GM21528 (cell line): ENCODE measurements at regions not wholly inside any gene's neighbourhood (a gene's known extent, or its start where the extent isn't known, plus 50 kb on each side); places are given as distances from the start of the nearest gene placed in this dataset.

Experiments used
- ATAC-seq: cut with Tn5 transposase; IDR thresholded peaks from one replicate; pipeline ENCODE4 v1.9.1; 2021; ENCODE audit warnings: mild to moderate bottlenecking, moderate library complexity; ENCODE audit not compliant: unreplicated experiment, low FRiP score

DNA sequence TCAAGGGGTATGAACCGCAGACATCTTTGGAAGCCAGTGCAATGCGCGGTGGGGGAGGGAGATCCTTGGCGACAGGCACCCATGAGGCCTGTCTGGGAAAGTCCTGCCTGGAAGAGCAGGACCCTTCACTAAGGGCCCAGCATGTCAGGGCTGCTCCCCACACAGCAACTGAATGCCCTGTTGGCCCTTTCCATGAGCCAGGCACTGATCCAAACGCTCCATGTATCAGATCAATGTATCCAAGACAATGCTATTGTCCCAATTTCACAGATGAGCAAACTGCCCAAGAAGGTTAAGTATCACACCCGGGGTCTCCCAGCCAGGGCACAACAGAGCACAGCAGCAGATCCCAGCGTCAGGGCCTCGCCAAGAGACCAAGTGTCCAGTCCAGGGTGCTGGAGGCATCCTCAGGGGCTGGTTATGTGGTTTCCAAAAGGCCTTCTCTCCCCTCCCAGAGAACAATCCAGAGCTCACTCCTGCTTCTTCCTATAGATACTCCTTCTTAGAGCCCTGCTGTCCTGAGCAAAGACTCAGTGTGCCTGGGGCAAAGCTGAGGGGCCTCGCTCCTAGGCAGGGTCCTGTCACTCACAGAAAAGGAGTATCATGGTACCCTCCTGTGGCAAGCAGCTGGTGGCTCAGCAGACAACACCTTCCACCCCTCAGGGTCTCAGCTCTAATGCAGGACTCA, 328.0 kb downstream of the NPHP4 start:
- no peak for ATAC-seq

GRCh38 chr1:5662744-5663126, 329.5 kb downstream of the NPHP4 start:
- ATAC-seq: no peak

DNA sequence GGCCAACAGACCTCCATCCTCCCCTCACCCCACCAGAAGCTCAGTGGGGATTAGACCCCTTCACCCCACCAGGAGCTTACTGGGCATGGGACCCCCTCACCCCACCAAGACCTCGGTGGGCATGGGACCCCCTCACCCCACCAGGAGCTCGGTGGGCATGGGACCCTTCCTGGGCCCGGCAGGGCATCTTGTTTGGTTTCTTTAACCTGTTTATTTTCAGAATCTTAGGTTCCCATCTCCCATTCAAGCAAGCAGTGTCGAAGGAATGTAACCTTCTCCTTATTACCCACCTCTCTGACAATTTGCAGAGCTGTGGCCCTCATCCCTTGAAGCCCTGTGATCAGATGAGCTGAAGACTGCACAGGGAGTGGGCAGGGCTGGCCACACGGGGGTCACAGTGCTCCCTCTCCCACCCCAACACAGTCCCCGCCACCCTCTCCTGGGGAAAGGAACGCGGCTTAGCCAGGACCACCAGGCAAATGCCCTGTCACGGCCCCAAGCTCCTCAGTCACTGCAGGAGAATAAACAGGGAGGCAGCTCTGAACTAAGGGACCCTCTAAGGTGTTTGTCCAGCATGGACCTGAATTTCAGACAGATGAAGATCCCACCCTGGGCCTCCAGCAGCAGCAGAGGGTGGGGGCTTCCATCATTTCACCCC, 330.0 kb downstream of the NPHP4 start:
- no peak for ATAC-seq

DNA sequence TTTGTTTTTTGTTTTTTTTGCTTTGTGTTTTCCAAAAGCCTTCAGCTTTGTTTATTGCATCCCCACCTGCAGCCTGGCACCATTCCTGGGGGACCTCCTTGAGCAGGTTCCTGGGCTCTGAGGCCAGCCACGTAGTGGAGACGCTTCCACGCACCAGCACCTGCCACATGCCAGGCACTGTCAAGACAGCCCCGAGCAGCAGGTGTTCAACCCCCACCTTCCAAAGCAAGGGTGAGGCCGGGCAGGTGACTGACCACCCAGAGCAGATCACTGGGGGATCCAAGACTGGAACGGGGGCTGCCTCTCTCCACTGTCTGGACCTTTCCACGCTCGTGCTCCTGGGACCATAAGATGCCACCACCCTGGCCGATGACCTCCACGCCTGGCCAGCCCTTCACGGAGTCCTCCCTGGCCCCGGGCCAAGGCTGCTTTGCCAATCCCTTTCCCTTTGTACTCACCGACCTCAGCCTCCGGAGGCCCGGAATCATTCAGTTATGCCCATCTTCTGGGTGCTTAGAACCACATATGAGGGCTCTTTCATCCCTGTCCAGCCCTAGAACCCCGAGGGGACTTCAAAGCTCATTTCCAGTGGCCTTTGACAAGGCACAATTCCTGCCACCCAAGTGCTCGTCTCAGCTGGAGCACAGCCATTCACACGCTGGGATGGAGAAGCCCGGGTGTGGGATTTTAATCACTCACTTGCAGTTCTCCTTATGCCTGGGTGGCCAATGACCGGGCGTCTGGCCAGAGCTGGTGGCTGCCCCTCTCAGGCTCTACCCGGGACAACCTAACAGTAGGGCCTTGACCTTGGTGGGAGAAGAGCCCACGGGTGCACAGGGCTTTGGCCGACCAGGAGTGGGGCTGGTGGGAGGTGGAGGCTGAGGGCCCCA, 330.8 kb downstream of the NPHP4 start:
- ATAC-seq: no peak

DNA sequence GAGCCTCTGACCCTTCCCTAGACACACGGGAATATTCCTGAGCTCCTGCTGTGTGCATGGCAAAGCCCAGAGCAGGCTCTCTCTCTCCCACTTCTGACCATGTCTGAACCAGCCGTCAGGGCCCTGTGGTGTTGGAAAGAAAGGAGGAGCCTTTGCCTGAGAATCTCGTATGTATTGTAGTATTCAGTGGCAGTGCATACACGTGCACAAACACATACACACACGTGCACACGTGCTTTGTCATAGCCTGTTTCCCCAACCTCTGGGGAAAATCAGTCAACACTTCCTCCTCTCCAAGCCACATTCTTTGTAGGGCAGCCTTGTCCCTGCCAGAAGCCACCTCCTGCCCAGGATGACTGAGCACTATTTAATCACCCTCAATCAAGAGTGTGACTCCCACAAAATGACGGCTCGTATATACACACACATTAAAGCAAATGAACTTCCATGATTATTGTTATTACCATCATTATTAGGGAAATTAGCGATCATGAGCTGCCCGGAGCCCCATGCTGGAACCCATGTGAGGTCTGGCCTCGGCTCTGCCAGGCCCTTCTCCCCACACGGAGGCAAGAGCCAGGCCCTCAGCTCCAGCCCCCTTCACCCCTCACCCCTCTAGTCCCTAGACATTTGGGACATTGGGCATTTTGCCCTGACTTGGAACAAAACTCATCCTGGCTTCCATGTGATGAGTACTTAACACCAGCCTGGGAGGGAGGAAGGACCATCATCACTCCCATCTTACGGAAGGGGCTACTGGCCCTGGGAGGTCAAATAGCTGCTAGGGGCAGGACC, 331.9 kb downstream of the NPHP4 start:
- ATAC-seq: no peak

GRCh38 chr1:5659606-5660005, 332.6 kb downstream of the NPHP4 start:
- ATAC-seq: no peak

- ATAC-seq: no peak
Measured at GRCh38 chr1:5658340-5659316, 333.6 kb downstream of the NPHP4 start.

GRCh38 chr1:5651964-5652821, 340.0 kb downstream of the NPHP4 start:
- ATAC-seq: no peak

- ATAC-seq: no peak
Measured at GRCh38 chr1:5651473-5651872, 340.8 kb downstream of the NPHP4 start.

- no peak for ATAC-seq
Measured at GRCh38 chr1:5651027-5651410, 341.2 kb downstream of the NPHP4 start.

DNA sequence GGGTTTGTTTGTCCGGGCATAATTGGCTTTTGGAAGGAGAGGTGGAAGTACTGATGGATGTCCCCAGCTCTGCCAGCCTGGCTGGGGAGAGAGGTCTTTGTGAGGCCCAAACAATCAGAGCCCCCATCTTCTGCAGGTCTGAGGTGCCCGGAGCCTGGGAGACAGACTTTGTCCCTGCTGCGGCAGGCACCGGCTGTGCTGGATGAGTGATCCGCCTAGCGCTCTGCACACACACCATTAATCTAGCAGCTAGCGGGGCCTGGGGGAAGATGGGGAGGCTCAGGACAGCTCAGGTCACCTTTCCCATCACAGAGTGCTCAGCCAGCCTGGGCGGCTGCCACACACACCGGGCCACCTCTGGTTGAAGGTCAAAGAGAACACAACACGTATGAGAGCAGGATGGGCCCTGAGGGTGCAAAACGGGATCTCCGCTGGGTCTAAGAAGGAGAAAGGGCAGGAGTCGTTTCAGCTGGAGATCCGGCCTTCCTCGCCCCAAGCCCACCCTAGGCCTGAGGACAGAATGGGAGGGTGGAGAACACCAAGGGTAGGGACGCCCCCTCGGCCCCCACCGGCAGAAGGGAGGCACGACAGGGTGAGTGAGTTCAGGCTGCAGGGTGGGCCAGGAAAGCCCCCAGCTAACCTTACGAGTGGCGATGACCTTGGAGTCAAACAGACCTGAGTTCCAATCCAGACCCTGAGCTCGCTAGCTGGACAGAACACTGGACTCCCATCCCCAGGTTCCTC, 341.8 kb downstream of the NPHP4 start:
- no peak for ATAC-seq

- ATAC-seq: no peak
Measured at GRCh38 chr1:5649795-5650194, 342.4 kb downstream of the NPHP4 start.

- ATAC-seq: no peak
Measured at GRCh38 chr1:5649166-5649551, 343.1 kb downstream of the NPHP4 start.

DNA sequence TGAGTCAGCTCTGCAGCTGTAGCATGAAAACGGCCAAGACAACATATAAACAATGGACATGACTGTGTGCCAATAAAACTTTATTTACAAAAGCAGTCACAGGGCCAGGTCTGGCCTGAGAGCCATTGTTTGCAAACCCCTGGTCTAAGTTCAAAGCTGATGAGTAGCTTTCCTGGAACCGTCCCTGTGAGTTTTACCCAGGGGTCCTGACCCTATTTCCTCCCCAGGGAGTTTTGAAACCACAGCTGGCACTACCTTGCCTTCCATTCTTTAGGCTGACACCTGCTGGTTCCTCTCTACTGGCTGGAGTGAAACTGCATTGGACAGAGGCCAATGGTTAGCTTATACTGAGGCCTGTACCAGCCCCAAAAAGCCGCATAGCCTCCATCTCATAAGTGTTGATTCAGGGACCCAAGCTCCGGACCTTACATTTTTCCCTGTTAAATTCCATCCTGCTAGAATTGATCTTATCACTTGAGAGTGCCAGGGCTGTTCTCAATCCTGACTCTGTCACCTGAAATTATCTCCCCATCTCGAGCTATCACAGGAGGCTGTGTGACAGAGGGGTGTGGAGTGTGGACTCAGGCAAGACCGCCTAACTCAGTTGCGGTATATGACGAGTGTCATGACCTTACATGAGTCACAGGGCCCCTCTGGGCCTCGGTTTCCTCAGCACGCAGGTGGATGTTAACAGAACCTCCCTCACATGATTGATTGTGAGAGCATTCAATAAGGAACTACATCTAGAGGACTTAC, 343.6 kb downstream of the NPHP4 start:
- ATAC-seq: no peak

DNA sequence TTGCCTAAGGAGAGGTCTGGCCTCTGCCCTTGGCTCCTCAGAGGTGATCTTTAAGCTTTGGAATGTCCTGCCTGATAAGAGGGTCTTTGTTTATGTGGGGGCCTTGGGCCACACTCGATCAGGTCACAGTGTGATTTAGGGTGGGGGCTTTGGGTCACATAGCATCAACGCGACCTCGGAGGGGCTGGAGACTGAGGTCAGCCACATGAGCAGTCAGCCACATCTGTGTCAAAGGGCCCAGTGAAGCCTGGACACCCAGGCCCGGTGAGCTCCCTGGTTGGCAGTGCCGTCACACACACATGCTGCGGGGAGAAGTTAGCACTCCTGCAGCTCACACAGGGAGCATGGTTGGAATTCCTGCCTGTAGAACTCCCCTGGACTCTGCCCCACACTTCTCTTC, 345.0 kb downstream of the NPHP4 start:
- no peak for ATAC-seq

DNA sequence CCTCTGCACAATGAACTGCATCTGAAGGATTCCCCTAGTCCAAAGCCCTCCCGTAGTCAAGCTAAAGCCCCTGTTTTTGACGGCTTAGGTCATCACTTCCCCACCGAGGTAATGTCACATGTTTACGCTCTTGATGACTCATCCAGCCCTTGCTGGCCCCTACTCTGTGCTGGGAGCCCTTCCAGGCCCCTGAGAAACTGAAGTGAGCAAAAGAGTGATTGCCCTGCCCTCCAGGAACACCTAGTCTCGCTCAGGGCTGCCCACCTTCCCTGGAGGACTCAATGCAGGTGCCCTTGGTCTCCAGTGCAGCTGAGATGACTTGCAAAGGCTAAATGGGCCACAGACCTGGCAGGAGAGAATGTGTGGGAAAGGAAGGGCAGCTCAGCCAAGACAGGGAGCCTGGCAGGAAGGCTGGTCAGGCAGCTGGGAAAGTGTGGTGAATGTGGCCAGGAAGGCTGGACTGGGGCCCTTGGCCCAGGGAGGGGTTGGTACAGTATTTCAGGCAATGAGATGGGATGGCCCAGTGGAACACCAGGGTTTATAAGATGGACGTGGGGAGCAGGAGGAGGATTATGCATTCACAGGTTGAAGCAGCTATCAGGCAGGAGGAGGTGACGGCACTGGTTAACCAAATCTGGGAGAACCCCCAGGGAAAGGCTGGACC, 345.6 kb downstream of the NPHP4 start:
- ATAC-seq: no peak

DNA sequence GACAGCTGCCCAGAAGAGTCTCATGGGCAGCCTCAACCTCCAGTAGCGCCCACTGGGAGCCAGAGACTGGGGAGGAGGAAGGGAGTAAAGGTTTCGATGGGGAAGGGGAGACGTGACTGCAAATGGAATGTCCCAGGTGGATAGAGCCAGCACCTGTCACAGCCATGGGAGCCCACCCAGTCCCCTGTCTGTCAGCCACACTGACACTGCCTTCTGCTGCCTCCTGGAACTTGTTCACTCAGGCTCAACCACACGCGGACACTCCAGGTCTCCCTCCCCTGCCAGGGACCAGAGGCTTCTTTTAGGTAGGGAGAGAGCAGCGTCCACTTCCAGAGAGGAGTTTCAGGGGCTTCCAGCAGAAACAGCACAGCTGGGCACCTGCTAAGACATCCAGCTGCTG, 346.3 kb downstream of the NPHP4 start:
- ATAC-seq: no peak
